HCT116 (cell line): ENCODE measurements at regions not wholly inside any gene's neighbourhood (a gene's known extent, or its start where the extent isn't known, plus 50 kb on each side); places are given as distances from the start of the nearest gene placed in this dataset.

Source experiments
- ATAC-seq: fragments of 200-7000 bp; cut with Tn5 transposase; 2 replicates; pipeline ENCODE4 v1.9.1; 2020; ENCODE audit warnings: mild to moderate bottlenecking, moderate library complexity
- BruUV-seq: library from RNA; stranded (reverse); fragments of 400-500 nt; replicated peaks from 2 replicates; lab custom pipeline; 2021; lab: Mats Ljungman, UMichigan
- CTCF ChIA-PET: fragments of 300-600 bp; sonication (Branson Sonifier 250); formaldehyde crosslinking; loops from one replicate; lab custom pipeline; 2021; ENCODE audit warnings: antibody characterized with exemption; lab: Charles Lee
- POLR2A ChIA-PET: fragments of 300-600, 350-600 bp; sonication (Branson Sonifier 250); formaldehyde crosslinking; loops from one replicate; lab custom pipeline; 2021; ENCODE audit warnings: antibody characterized with exemption; lab: Charles Lee
- RAD21 ChIA-PET, 2 experiments: fragments of 300-600 bp; sonication (Branson Sonifier 250); formaldehyde crosslinking; loops; one replicate each; lab custom pipeline; 2023; ENCODE audit warnings: low total read pairs in 2 of 2; ENCODE audit not compliant: uncharacterized antibody in 2 of 2, unreplicated experiment in 2 of 2, low non-redundant PET in 1 of 2; lab: Charles Lee
- DNase-seq: peaks from one replicate; pipeline ENCODE4 v3.0.0-alpha.2; 2010; ENCODE audit warnings: low read depth, low spot score
- H2AFZ ChIP-seq: fragments of 200-600 bp; shearing (Covaris generic), sonication (generic); 2 replicates; pipeline ENCODE4 v1.6.1; 2017; ENCODE audit warnings: low read depth, mixed run types, mixed read lengths, antibody characterized with exemption, low read length; ENCODE audit not compliant: poor library complexity, severe bottlenecking
- H3K27ac ChIP-seq: 2 replicates; pipeline ENCODE4 v1.5.1; 2012; ENCODE audit warnings: low read depth, low read length
- H3K27me3 ChIP-seq: fragments of 200-600 bp; sonication (generic); 2 replicates; pipeline ENCODE4 v1.6.1; 2016; ENCODE audit warnings: mixed run types, low read length, mixed read lengths; ENCODE audit not compliant: insufficient read depth
- H3K36me3 ChIP-seq, 2 experiments: fragments of 200-500 bp in 1 of 2; fragments of 200-600 bp in 1 of 2; sonication (Bioruptor generic) in 1 of 2; sonication (generic) in 1 of 2; 2 replicates each; pipeline versions ENCODE4 v1.5.1 to v1.6.1; 2014 to 2016; ENCODE audit warnings: low read length in 2 of 2, inconsistent platforms in 1 of 2, mixed read lengths in 1 of 2, mixed run types in 1 of 2; ENCODE audit not compliant: insufficient read depth in 2 of 2, control insufficient read depth in 1 of 2
- H3K4me1 ChIP-seq, 2 experiments: fragments of 200-600 bp in 1 of 2; sonication (generic) in 1 of 2; 2 replicates each; pipeline versions ENCODE4 v1.5.1 to v1.6.1; 2012 to 2017; ENCODE audit warnings: low read length in 2 of 2, inconsistent platforms in 1 of 2, mild to moderate bottlenecking in 1 of 2, mixed read lengths in 1 of 2, mixed run types in 1 of 2, moderate library complexity in 1 of 2; ENCODE audit not compliant: insufficient read depth in 2 of 2, control insufficient read depth in 1 of 2
- H3K4me2 ChIP-seq: fragments of 200-600 bp; sonication (generic); 2 replicates; pipeline ENCODE4 v1.6.1; 2017; ENCODE audit warnings: mixed run types, low read length, mixed read lengths
- H3K4me3 ChIP-seq, 2 experiments: fragments of 200-600 bp in 1 of 2; sonication (generic) in 1 of 2; replicated peaks in 1 of 2; 2 replicates each; pipeline ENCODE4 v1.5.1; 2011 to 2016; ENCODE audit warnings: low read length in 2 of 2, control low read depth in 1 of 2, low read depth in 1 of 2, mild to moderate bottlenecking in 1 of 2, mixed read lengths in 1 of 2, mixed run types in 1 of 2
- H3K79me2 ChIP-seq: fragments of 200-600 bp; sonication (generic); 2 replicates; pipeline ENCODE4 v1.6.1; 2017; ENCODE audit warnings: mild to moderate bottlenecking, mixed run types, low read length, moderate library complexity, mixed read lengths; ENCODE audit not compliant: insufficient read depth
- H3K9ac ChIP-seq: fragments of 200-600 bp; sonication (generic); 2 replicates; pipeline ENCODE4 v1.6.1; 2016; ENCODE audit warnings: low read length, mixed read lengths
- H3K9me2 ChIP-seq: fragments of 200-600 bp; sonication (generic), shearing (Covaris generic); 2 replicates; pipeline ENCODE4 v1.6.1; 2017; ENCODE audit warnings: mixed run types, mild to moderate bottlenecking, moderate library complexity; ENCODE audit not compliant: insufficient read depth
- H3K9me3 ChIP-seq, 2 experiments: fragments of 200-500 bp in 1 of 2; fragments of 200-600 bp in 1 of 2; sonication (Bioruptor generic) in 1 of 2; sonication (generic) in 1 of 2; 2 replicates each; pipeline ENCODE4 v1.6.1; 2014 to 2017; ENCODE audit warnings: low read length in 2 of 2, mixed read lengths in 2 of 2, inconsistent platforms in 1 of 2, low read depth in 1 of 2, mild to moderate bottlenecking in 1 of 2, mixed run types in 1 of 2, moderate library complexity in 1 of 2; ENCODE audit not compliant: control insufficient read depth in 1 of 2, insufficient read depth in 1 of 2
- H4K20me1 ChIP-seq: fragments of 200-600 bp; sonication (generic), shearing (Covaris generic); 2 replicates; pipeline ENCODE4 v1.6.1; 2017; ENCODE audit warnings: mixed run types, mild to moderate bottlenecking, moderate library complexity; ENCODE audit not compliant: insufficient read depth
- ELF1 ChIP-seq: IDR thresholded peaks from 2 replicates; pipeline ENCODE4 v1.6.1; 2012; ENCODE audit warnings: low read depth, borderline replicate concordance
- EZH2 ChIP-seq: fragments of 200-600 bp; sonication (generic); IDR thresholded peaks from 2 replicates; pipeline ENCODE4 v1.6.1; 2017; ENCODE audit warnings: antibody characterized with exemption, mixed run types
- EZH2phosphoT487 ChIP-seq: fragments of 200-600 bp; IDR thresholded peaks from 2 replicates; pipeline ENCODE4 v1.6.1; 2018; ENCODE audit warnings: antibody characterized with exemption, borderline replicate concordance
- JUND ChIP-seq: IDR thresholded peaks from 2 replicates; pipeline ENCODE4 v1.6.1; 2012
- POLR2A ChIP-seq: IDR thresholded peaks from 2 replicates; pipeline ENCODE4 v1.7.0; 2011; ENCODE audit warnings: borderline replicate concordance; ENCODE audit not compliant: insufficient read depth, insufficient read length; ENCODE audit errors: extremely low read depth
- POLR2AphosphoS5 ChIP-seq: IDR thresholded peaks from 2 replicates; pipeline ENCODE4 v1.6.1; 2011; ENCODE audit warnings: mild to moderate bottlenecking, low read depth, low read length, moderate library complexity
- RAD21 ChIP-seq: IDR thresholded peaks from 2 replicates; pipeline ENCODE4 v1.6.1; 2012; ENCODE audit warnings: low read depth, mild to moderate bottlenecking
- SIN3A ChIP-seq: IDR thresholded peaks from 2 replicates; pipeline ENCODE4 v1.6.1; 2012; ENCODE audit warnings: low read depth
- SP1 ChIP-seq: IDR thresholded peaks from 2 replicates; pipeline ENCODE4 v1.6.1; 2012; ENCODE audit warnings: low read depth
- intact Hi-C: fragments of 100-400 bp; cut with micrococcal nuclease; formaldehyde crosslinking; loops from 2 replicates; pipeline ENCODE4 v1.10.0; 2022
- TF ChIP-seq, protein P1 (sequence below), 3 experiments: fragments of 200-600 bp in 1 of 3; sonication (generic) in 1 of 3; IDR thresholded peaks in 2 of 3; conservative IDR thresholded peaks in 1 of 3; 2 replicates each; pipeline ENCODE4 v1.5.1; 2012 to 2017; ENCODE audit warnings: low read depth in 2 of 3, low read length in 2 of 3, antibody characterized with exemption in 1 of 3, borderline replicate concordance in 1 of 3, control low read depth in 1 of 3, mild to moderate bottlenecking in 1 of 3, mixed read lengths in 1 of 3, mixed run types in 1 of 3, moderate library complexity in 1 of 3; ENCODE audit not compliant: insufficient read depth in 1 of 3
- TF ChIP-seq, protein P2 (sequence below): IDR thresholded peaks from 2 replicates; pipeline ENCODE4 v1.6.1; 2012

DNA sequence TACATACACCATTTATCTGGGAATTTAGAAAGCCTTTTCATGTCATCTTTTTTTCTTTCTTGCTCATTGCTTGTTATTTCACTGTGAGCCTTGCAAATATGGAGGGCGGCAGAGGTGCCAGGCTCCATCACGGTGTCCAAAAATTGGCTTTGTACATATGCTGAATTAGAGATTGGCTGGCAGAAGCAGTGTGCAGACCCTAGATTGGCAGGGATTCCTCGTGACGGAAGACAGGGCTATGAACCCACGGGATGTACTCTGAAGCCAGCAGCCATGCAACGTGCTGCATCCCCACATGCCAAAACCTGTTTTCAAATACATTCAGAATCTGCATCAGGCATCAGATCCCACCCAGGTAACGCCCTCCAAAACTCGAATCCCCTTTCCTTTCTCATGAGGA is 142.8 kb downstream of the ZIC5 start:
- H3K79me2 ChIP-seq = no peaks in the 10 kb centered on the region
- DNase-seq = no peak
- CTCF ChIA-PET = no interaction called here
- TF ChIP-seq ELF1 (no peak), POLR2A (no peak), POLR2AphosphoS5 (no peak), RAD21 (no peak), SIN3A (no peak), JUND (no peak), EZH2 (no peak), SP1 (no peak), EZH2phosphoT487 (no peak)
- TF ChIP-seq, protein P1, sequence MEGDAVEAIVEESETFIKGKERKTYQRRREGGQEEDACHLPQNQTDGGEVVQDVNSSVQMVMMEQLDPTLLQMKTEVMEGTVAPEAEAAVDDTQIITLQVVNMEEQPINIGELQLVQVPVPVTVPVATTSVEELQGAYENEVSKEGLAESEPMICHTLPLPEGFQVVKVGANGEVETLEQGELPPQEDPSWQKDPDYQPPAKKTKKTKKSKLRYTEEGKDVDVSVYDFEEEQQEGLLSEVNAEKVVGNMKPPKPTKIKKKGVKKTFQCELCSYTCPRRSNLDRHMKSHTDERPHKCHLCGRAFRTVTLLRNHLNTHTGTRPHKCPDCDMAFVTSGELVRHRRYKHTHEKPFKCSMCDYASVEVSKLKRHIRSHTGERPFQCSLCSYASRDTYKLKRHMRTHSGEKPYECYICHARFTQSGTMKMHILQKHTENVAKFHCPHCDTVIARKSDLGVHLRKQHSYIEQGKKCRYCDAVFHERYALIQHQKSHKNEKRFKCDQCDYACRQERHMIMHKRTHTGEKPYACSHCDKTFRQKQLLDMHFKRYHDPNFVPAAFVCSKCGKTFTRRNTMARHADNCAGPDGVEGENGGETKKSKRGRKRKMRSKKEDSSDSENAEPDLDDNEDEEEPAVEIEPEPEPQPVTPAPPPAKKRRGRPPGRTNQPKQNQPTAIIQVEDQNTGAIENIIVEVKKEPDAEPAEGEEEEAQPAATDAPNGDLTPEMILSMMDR (IDR thresholded peaks at IDR 0.05 in 2 of 3, conservative IDR thresholded peaks at IDR 0.05 in 1 of 3; ENCODE audit: borderline replicate concordance in 1 of 3, insufficient read depth in 1 of 3, low read depth in 2 of 3, low read length in 2 of 3) = no peak
- TF ChIP-seq, protein P2, sequence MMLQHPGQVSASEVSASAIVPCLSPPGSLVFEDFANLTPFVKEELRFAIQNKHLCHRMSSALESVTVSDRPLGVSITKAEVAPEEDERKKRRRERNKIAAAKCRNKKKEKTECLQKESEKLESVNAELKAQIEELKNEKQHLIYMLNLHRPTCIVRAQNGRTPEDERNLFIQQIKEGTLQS = no peak
- TF ChIP-seq, all 23 proteins: peak for 0
- BruUV-seq = no TSS peak
- no peak for ATAC-seq
- intact Hi-C loops = no loop called here
- H3K9me3 ChIP-seq = no peaks in the 10 kb centered on the region
- no peaks in the 10 kb centered on the region for H4K20me1 ChIP-seq
- ChIA-PET POLR2A (no interaction called here), RAD21 (no interaction called here)
- no peak overlapping the region for H3K9ac ChIP-seq
- no peak overlapping the region for H3K27ac ChIP-seq
- H3K4me1 ChIP-seq = peaks cover 0 to under 1% of the 10 kb centered on the region in 2 experiments; a peak in 1 of 4 replicates
- no peak overlapping the region for H3K4me2 ChIP-seq
- H2AFZ ChIP-seq = no peak overlapping the region
- H3K9me2 ChIP-seq = no peaks in the 10 kb centered on the region
- no peak overlapping the region for H3K4me3 ChIP-seq
- H3K27me3 ChIP-seq = no peaks in the 10 kb centered on the region
- no peaks in the 10 kb centered on the region for H3K36me3 ChIP-seq
